MV-4-11 (cell line): ENCODE measurements at regions not wholly inside any gene's neighbourhood (a gene's known extent, or its start where the extent isn't known, plus 50 kb on each side); places are given as distances from the start of the nearest gene placed in this dataset.

Experiments used
- DNase-seq: peaks from one replicate; lab custom pipeline; 2025; lab: John Stamatoyannopoulos, UW

GRCh38 chrX:125003746-125004446 lies 315.8 kb upstream of the TEX13C start:
- no peak for DNase-seq

GRCh38 chrX:125004799-125005198 lies 314.9 kb upstream of the TEX13C start:
- no peak for DNase-seq

- no peak for DNase-seq
Observed at GRCh38 chrX:125005863-125006262, 313.8 kb upstream of the TEX13C start.

- DNase-seq = no peak
Observed at GRCh38 chrX:125006704-125007103, 313.0 kb upstream of the TEX13C start.

GRCh38 chrX:125012585-125012984 lies 307.1 kb upstream of the TEX13C start:
- no peak for DNase-seq

GRCh38 chrX:125029131-125029530 lies 290.5 kb upstream of the TEX13C start:
- DNase-seq = no peak
